B cell (primary cell): ENCODE measurements at regions not wholly inside any gene's neighbourhood (a gene's known extent, or its start where the extent isn't known, plus 50 kb on each side); places are given as distances from the start of the nearest gene placed in this dataset.

Source experiments
- ATAC-seq: fragments of 200-7000 bp; cut with Tn5 transposase; one replicate; pipeline ENCODE4 v1.10.0; 2021; ENCODE audit warnings: low read depth, mild to moderate bottlenecking, moderate number of reproducible peaks, moderate library complexity
- CTCF ChIA-PET: fragments of 350-600 bp; sonication (Branson Sonifier 250); formaldehyde crosslinking; loops from one replicate; lab custom pipeline; 2021; ENCODE audit warnings: antibody characterized with exemption, inconsistent platforms; lab: Charles Lee
- POLR2A ChIA-PET: fragments of 350-600 bp; sonication (Branson Sonifier 250); formaldehyde crosslinking; loops from one replicate; lab custom pipeline; 2021; ENCODE audit warnings: antibody characterized with exemption; lab: Charles Lee
- DNase-seq: peaks from one replicate; pipeline ENCODE4 v3.0.0; 2013
- H2AFZ ChIP-seq: 2 replicates; pipeline ENCODE4 v1.6.1; 2012; ENCODE audit warnings: mild to moderate bottlenecking, low read depth, low read length; ENCODE audit not compliant: insufficient read depth, poor library complexity, severe bottlenecking
- H3K27ac ChIP-seq, 2 donors: 1 replicate in 1 of 2; 2 replicates in 1 of 2; pipeline ENCODE4 v1.5.1; 2012 to 2013; ENCODE audit warnings: low read length in 2 of 2, mild to moderate bottlenecking in 2 of 2, moderate library complexity in 1 of 2
- H3K27me3 ChIP-seq, 4 experiments: fragments of 200-600 bp in 1 of 4; sonication (generic) in 1 of 4; replicated peaks in 1 of 4; 1 replicate in 2 of 4; 2 replicates in 2 of 4; pipeline versions ENCODE4 v1.6.1 to v1.7.0; 2013 to 2016; ENCODE audit warnings: low read length in 3 of 4, mild to moderate bottlenecking in 2 of 4, mixed read lengths in 1 of 4, moderate library complexity in 1 of 4; ENCODE audit not compliant: insufficient read depth in 4 of 4, control insufficient read depth in 3 of 4; ENCODE audit errors: control extremely low read depth in 1 of 4
- H3K36me3 ChIP-seq, 2 experiments: replicated peaks in 1 of 2; 1 replicate in 1 of 2; 2 replicates in 1 of 2; pipeline versions ENCODE4 v1.6.1 to v1.7.1; 2013; ENCODE audit warnings: low read length in 1 of 2; ENCODE audit not compliant: insufficient read depth in 2 of 2, control insufficient read depth in 1 of 2; ENCODE audit errors: control extremely low read depth in 1 of 2, extremely low read depth in 1 of 2
- H3K4me1 ChIP-seq, 2 donors: fragments of 200-600 bp in 1 of 2; sonication (generic) in 1 of 2; 1 replicate in 1 of 2; 2 replicates in 1 of 2; pipeline versions ENCODE4 v1.5.1 to v1.6.1; 2013 to 2017; ENCODE audit warnings: low read length in 2 of 2; ENCODE audit not compliant: control insufficient read depth in 2 of 2, insufficient read depth in 2 of 2
- H3K4me2 ChIP-seq: replicated peaks from 2 replicates; pipeline ENCODE3; 2012; ENCODE audit warnings: mild to moderate bottlenecking, low read depth, low read length; ENCODE audit not compliant: poor library complexity, severe bottlenecking
- H3K4me3 ChIP-seq, 5 experiments: fragments of 200-600 bp in 1 of 5; sonication (generic) in 1 of 5; 1 replicate in 3 of 5; 2 replicates in 2 of 5; pipeline versions ENCODE4 v1.5.1 to v1.7.0; 2011 to 2016; ENCODE audit warnings: low read length in 4 of 5, mild to moderate bottlenecking in 4 of 5, low read depth in 2 of 5, control low read depth in 1 of 5, moderate library complexity in 1 of 5; ENCODE audit not compliant: insufficient read depth in 1 of 5; ENCODE audit errors: control extremely low read depth in 1 of 5, extremely low read depth in 1 of 5
- H3K79me2 ChIP-seq: fragments of 200-600 bp; sonication (generic); one replicate; pipeline ENCODE4 v1.6.0; 2016; ENCODE audit warnings: low read length; ENCODE audit not compliant: control insufficient read depth, insufficient read depth
- H3K9ac ChIP-seq: fragments of 200-600 bp; sonication (generic); 2 replicates; pipeline ENCODE4 v1.6.1; 2017; ENCODE audit warnings: mild to moderate bottlenecking, low read length, moderate library complexity
- H3K9me3 ChIP-seq, 3 donors: one replicate each; pipeline versions ENCODE4 v1.6.1 to v1.7.1; 2013; ENCODE audit warnings: low read length in 2 of 3; ENCODE audit not compliant: control insufficient read depth in 2 of 3, insufficient read depth in 1 of 3; ENCODE audit errors: control extremely low read depth in 1 of 3
- H4K20me1 ChIP-seq: 2 replicates; pipeline ENCODE4 v1.6.0; 2012; ENCODE audit warnings: mild to moderate bottlenecking, low read length; ENCODE audit not compliant: insufficient read depth, control insufficient read depth, poor library complexity, severe bottlenecking
- H3K27ac Mint-ChIP-seq: one replicate; pipeline ENCODE4 v1.8.0; 2021; ENCODE audit warnings: mixed read lengths
- H3K27me3 Mint-ChIP-seq: one replicate; pipeline ENCODE4 v1.8.0; 2021; ENCODE audit warnings: mixed read lengths
- H3K4me1 Mint-ChIP-seq: one replicate; pipeline ENCODE4 v1.8.0; 2021; ENCODE audit warnings: mixed read lengths
- H3K4me3 Mint-ChIP-seq: one replicate; pipeline ENCODE4 v1.8.0; 2021; ENCODE audit warnings: mixed read lengths
- H3K9me3 Mint-ChIP-seq: one replicate; pipeline ENCODE4 v1.8.0; 2022; ENCODE audit warnings: mixed read lengths; ENCODE audit not compliant: insufficient read depth
- EZH2 ChIP-seq: IDR thresholded peaks from 2 replicates; pipeline ENCODE4 v1.6.1; 2012; ENCODE audit warnings: borderline replicate concordance, low read depth, mild to moderate bottlenecking, moderate library complexity, low read length; ENCODE audit not compliant: insufficient read depth, poor library complexity, severe bottlenecking
- WGBS: methylation state at CpG from one replicate; pipeline ENCODE4 v1.1.5; 2013; ENCODE audit warnings: missing lambda C conversion rate; ENCODE audit not compliant: insufficient coverage; 5-methylcytosine and 5-hydroxymethylcytosine counted together
- intact Hi-C: fragments of 100-400 bp; cut with micrococcal nuclease; formaldehyde crosslinking; loops from one replicate; pipeline ENCODE4 v1.10.0; 2022
- TF ChIP-seq, protein P1 (sequence below): fragments of 200-600 bp; IDR thresholded peaks from one replicate; pipeline ENCODE4 v1.8.0; 2022; ENCODE audit warnings: antibody characterized with exemption, mild to moderate bottlenecking

DNA sequence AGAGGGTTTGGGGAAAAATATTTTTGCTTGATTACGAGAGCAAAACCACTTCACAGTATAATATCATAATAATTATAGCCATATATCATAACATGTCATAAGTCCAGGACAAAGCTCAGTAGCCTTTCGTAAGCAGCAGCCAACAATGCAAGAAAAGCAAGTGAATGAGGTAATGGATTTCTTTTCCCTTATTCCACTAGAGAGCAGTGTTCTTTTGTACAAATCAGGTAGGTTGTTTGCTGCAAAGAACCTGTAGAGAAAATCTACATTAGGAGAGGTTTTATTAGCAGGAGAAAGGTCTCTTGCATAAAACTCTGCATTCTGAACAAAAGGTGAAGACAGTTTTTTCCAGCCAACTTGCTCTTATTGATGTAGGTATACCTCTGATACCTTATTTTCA, 1033.4 kb downstream of the TLE4 start:
- no peaks in the 10 kb centered on the region for H3K27me3 Mint-ChIP-seq
- TF ChIP-seq, protein P1, sequence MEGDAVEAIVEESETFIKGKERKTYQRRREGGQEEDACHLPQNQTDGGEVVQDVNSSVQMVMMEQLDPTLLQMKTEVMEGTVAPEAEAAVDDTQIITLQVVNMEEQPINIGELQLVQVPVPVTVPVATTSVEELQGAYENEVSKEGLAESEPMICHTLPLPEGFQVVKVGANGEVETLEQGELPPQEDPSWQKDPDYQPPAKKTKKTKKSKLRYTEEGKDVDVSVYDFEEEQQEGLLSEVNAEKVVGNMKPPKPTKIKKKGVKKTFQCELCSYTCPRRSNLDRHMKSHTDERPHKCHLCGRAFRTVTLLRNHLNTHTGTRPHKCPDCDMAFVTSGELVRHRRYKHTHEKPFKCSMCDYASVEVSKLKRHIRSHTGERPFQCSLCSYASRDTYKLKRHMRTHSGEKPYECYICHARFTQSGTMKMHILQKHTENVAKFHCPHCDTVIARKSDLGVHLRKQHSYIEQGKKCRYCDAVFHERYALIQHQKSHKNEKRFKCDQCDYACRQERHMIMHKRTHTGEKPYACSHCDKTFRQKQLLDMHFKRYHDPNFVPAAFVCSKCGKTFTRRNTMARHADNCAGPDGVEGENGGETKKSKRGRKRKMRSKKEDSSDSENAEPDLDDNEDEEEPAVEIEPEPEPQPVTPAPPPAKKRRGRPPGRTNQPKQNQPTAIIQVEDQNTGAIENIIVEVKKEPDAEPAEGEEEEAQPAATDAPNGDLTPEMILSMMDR, result no peak
- no peak for TF ChIP-seq EZH2
- ATAC-seq, result no peak

DNA sequence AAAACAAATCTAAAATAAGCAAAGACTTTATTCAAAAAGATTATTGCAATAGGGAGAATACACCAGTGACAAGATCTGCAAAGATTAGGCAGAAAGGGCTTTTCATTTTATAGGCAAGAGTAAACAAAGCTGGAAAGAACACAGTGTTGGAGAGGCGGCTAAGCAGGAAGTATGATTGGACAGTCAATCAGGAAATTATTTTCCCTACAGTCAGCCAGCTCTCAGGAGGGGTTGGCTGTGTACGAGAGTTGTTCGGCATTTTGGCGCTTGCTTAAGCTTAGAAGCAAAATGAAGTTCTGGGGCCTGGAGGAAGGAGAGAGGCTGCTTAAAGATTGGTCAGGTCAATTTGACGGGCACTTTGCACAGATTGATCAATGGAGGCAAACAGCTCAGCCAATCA, 1030.5 kb downstream of the TLE4 start:
- Histone ChIP-seq H3K9ac (no peak overlapping the region), H4K20me1 (no peaks in the 10 kb centered on the region), H3K4me3 (no peak overlapping the region), H3K27me3 (no peaks in the 10 kb centered on the region), H3K27ac (no peak overlapping the region), H3K4me2 (no peak overlapping the region), H3K4me1 (no peaks in the 10 kb centered on the region), H3K9me3 (no peaks in the 10 kb centered on the region), H3K36me3 (no peaks in the 10 kb centered on the region), H2AFZ (no peak overlapping the region), H3K79me2 (no peaks in the 10 kb centered on the region)
- CTCF ChIA-PET, result interaction anchor here (0.5 kb wide), 1 partner anchor 925 kb away, joined by 3 read pairs; no protein-coding TSS in a partner anchor
- no peak for DNase-seq
- Mint-ChIP-seq H3K27ac (no peak overlapping the region), H3K4me3 (no peak overlapping the region), H3K9me3 (no peaks in the 10 kb centered on the region), H3K4me1 (no peaks in the 10 kb centered on the region), H3K27me3 (no peaks in the 10 kb centered on the region)
- 97% methylated on average over 4 of the region's 5 CpGs for WGBS
- POLR2A ChIA-PET, result no interaction called here
- no peak for ATAC-seq
- TF ChIP-seq EZH2, result no peak
- TF ChIP-seq, protein P1, result no peak
- intact Hi-C loops, result no loop called here

More for the DNA sequence above, 1033.4 kb downstream of the TLE4 start:
- CTCF ChIA-PET, result no interaction called here
- Histone ChIP-seq H3K4me3 (no peak overlapping the region), H3K79me2 (no peaks in the 10 kb centered on the region), H3K4me1 (no peaks in the 10 kb centered on the region), H4K20me1 (no peaks in the 10 kb centered on the region), H3K27ac (no peak overlapping the region), H3K36me3 (no peaks in the 10 kb centered on the region), H3K9me3 (no peaks in the 10 kb centered on the region), H3K9ac (no peak overlapping the region), H3K4me2 (no peak overlapping the region), H2AFZ (no peak overlapping the region), H3K27me3 (no peaks in the 10 kb centered on the region)
- Mint-ChIP-seq H3K4me3 (no peak overlapping the region), H3K9me3 (no peaks in the 10 kb centered on the region), H3K27ac (no peak overlapping the region), H3K4me1 (no peaks in the 10 kb centered on the region)
- DNase-seq, result no peak
- intact Hi-C loops, result loop anchor here (5.0 kb wide), 1 partner anchor 2002 kb away; no protein-coding TSS in a partner anchor
- POLR2A ChIA-PET, result no interaction called here
- WGBS, result no CpG with 5 or more reads among the region's 2 CpGs
